ENCODE measurements at regions not wholly inside any gene's neighbourhood (a gene's known extent, or its start where the extent isn't known, plus 50 kb on each side); places are given as distances from the start of the nearest gene placed in this dataset.

DNA sequence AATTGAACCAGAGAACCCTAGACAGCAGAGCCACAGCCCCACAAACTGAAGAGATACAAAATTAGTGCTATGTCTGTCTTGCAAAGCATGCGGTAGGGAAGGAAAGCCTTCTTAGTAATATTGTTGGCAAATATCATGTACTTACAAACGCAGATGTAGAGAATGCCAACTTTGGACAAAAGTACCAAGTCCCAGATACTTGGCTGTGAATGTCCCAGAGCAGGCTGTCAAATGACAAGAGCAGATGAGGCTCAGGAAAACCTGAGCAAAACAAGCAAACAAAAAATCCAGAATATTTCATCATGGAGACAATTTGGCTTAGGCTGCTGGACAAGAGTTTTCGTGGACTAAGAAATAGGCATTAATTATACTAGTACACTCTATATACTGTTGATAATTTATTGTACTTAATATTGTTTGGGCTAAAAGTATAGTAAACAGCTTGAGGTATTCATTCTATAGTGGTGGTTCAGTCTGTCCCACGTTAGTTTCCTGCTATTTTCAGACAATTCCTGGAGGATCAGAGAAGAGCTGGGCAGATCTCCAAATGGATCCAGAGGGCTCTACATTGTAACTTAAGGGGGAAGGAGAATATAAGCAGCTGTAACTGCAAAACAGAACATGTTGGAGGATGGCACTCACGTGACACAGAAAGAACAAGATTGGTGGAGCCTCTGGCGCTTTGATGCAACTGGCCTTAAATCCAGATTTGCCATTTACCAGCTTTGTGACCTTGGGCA, 329.8 kb downstream of the ATP23 start:
- Histone ChIP-seq H4K20me1 (ENCODE audit: control insufficient read depth, insufficient read depth, low read length, poor library complexity, severe bottlenecking) (no peaks in the 10 kb centered on the region), H3K9me3 (ENCODE audit: control extremely low read depth in 1 of 3, control insufficient read depth in 2 of 3, insufficient read depth in 1 of 3, low read length in 2 of 3) (no peaks in the 10 kb centered on the region), H3K36me3 (replicated peaks in 1 of 2; ENCODE audit: control extremely low read depth in 1 of 2, control insufficient read depth in 1 of 2, extremely low read depth in 1 of 2, insufficient read depth in 2 of 2, low read length in 1 of 2) (no peaks in the 10 kb centered on the region), H3K4me3 (ENCODE audit: control extremely low read depth in 1 of 5, extremely low read depth in 1 of 5, insufficient read depth in 1 of 5, low read depth in 2 of 5, low read length in 4 of 5) (no peak overlapping the region), H3K27ac (ENCODE audit: low read length in 2 of 2) (no peak overlapping the region), H3K9ac (ENCODE audit: low read length) (no peak overlapping the region), H3K4me2 (replicated peaks; ENCODE audit: low read depth, low read length, poor library complexity, severe bottlenecking) (no peak overlapping the region), H2AFZ (ENCODE audit: insufficient read depth, low read depth, low read length, poor library complexity, severe bottlenecking) (no peak overlapping the region), H3K79me2 (ENCODE audit: control insufficient read depth, insufficient read depth, low read length) (no peaks in the 10 kb centered on the region), H3K4me1 (ENCODE audit: control insufficient read depth in 2 of 2, insufficient read depth in 2 of 2, low read length in 2 of 2) (no peaks in the 10 kb centered on the region), H3K27me3 (replicated peaks in 1 of 4; ENCODE audit: control extremely low read depth in 1 of 4, control insufficient read depth in 3 of 4, insufficient read depth in 4 of 4, low read length in 3 of 4) (no peaks in the 10 kb centered on the region)
- peaks cover 1% of the 10 kb centered on the region for H3K9me3 Mint-ChIP-seq (ENCODE audit: insufficient read depth)
- H3K4me3 Mint-ChIP-seq = no peak overlapping the region
- TF ChIP-seq, protein P1, sequence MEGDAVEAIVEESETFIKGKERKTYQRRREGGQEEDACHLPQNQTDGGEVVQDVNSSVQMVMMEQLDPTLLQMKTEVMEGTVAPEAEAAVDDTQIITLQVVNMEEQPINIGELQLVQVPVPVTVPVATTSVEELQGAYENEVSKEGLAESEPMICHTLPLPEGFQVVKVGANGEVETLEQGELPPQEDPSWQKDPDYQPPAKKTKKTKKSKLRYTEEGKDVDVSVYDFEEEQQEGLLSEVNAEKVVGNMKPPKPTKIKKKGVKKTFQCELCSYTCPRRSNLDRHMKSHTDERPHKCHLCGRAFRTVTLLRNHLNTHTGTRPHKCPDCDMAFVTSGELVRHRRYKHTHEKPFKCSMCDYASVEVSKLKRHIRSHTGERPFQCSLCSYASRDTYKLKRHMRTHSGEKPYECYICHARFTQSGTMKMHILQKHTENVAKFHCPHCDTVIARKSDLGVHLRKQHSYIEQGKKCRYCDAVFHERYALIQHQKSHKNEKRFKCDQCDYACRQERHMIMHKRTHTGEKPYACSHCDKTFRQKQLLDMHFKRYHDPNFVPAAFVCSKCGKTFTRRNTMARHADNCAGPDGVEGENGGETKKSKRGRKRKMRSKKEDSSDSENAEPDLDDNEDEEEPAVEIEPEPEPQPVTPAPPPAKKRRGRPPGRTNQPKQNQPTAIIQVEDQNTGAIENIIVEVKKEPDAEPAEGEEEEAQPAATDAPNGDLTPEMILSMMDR (IDR thresholded peaks at IDR 0.05) = no peak
- TF ChIP-seq EZH2 (IDR thresholded peaks at IDR 0.05; ENCODE audit: borderline replicate concordance, insufficient read depth, low read depth, low read length, poor library complexity, severe bottlenecking) = no peak
- ChIA-PET POLR2A (no interaction called here), CTCF (no interaction called here)
- no peaks in the 10 kb centered on the region for H3K27me3 Mint-ChIP-seq
- intact Hi-C loops (cut with micrococcal nuclease) = no loop called here
- ATAC-seq (ENCODE audit: low read depth) (no peak), DNase-seq (no peak)
- 73% methylated on average over 3 of the region's 6 CpGs for WGBS (ENCODE audit: insufficient coverage)
- H3K27ac Mint-ChIP-seq = no peak overlapping the region
- no peaks in the 10 kb centered on the region for H3K4me1 Mint-ChIP-seq

DNA sequence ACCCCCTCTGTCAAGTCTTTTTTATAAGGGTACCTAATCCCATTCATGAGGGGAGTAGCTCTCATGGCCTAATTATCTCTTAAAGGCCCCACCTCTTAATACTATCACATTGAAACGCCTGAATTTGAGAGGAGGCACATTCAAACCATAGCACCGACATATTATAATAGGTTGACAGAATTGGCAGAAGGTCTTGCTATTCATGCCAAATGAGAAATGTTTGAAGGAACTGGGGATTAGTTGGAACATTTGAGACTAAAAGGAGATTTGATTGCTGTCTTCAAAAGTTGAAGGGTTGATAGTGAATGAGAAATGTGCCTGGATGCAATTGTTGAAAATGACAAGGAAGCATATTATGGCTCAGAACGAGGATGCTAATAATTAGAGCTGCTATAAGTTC, 331.1 kb downstream of the ATP23 start:
- Histone ChIP-seq H3K79me2 (ENCODE audit: control insufficient read depth, insufficient read depth, low read length) (no peaks in the 10 kb centered on the region), H3K27ac (ENCODE audit: low read length in 2 of 2) (no peak overlapping the region), H2AFZ (ENCODE audit: insufficient read depth, low read depth, low read length, poor library complexity, severe bottlenecking) (no peak overlapping the region), H3K36me3 (replicated peaks in 1 of 2; ENCODE audit: control extremely low read depth in 1 of 2, control insufficient read depth in 1 of 2, extremely low read depth in 1 of 2, insufficient read depth in 2 of 2, low read length in 1 of 2) (no peaks in the 10 kb centered on the region), H4K20me1 (ENCODE audit: control insufficient read depth, insufficient read depth, low read length, poor library complexity, severe bottlenecking) (no peaks in the 10 kb centered on the region), H3K27me3 (replicated peaks in 1 of 4; ENCODE audit: control extremely low read depth in 1 of 4, control insufficient read depth in 3 of 4, insufficient read depth in 4 of 4, low read length in 3 of 4) (no peaks in the 10 kb centered on the region), H3K4me2 (replicated peaks; ENCODE audit: low read depth, low read length, poor library complexity, severe bottlenecking) (no peak overlapping the region), H3K4me1 (ENCODE audit: control insufficient read depth in 2 of 2, insufficient read depth in 2 of 2, low read length in 2 of 2) (no peaks in the 10 kb centered on the region), H3K9ac (ENCODE audit: low read length) (no peak overlapping the region), H3K9me3 (ENCODE audit: control extremely low read depth in 1 of 3, control insufficient read depth in 2 of 3, insufficient read depth in 1 of 3, low read length in 2 of 3) (peaks cover 0 to 4% (median 4%) of the 10 kb centered on the region in 3 donors), H3K4me3 (ENCODE audit: control extremely low read depth in 1 of 5, extremely low read depth in 1 of 5, insufficient read depth in 1 of 5, low read depth in 2 of 5, low read length in 4 of 5) (no peak overlapping the region)
- no peak overlapping the region for H3K27ac Mint-ChIP-seq
- ATAC-seq (ENCODE audit: low read depth) = no peak
- H3K27me3 Mint-ChIP-seq = no peaks in the 10 kb centered on the region
- peaks cover 4% of the 10 kb centered on the region for H3K9me3 Mint-ChIP-seq (ENCODE audit: insufficient read depth)
- POLR2A ChIA-PET = no interaction called here
- DNase-seq = no peak
- H3K4me1 Mint-ChIP-seq = no peaks in the 10 kb centered on the region
- no peak overlapping the region for H3K4me3 Mint-ChIP-seq
- CTCF ChIA-PET = no interaction called here
- 71% methylated on average over 1 of the region's 3 CpGs for WGBS (ENCODE audit: insufficient coverage)
- intact Hi-C loops (cut with micrococcal nuclease) = no loop called here
- TF ChIP-seq, protein P1 (IDR thresholded peaks at IDR 0.05) = no peak
- no peak for TF ChIP-seq EZH2 (IDR thresholded peaks at IDR 0.05; ENCODE audit: borderline replicate concordance, insufficient read depth, low read depth, low read length, poor library complexity, severe bottlenecking)

Data from B cell (primary cell).